Effector memory CD8-positive, alpha-beta T cell (primary cell): ENCODE measurements at regions not wholly inside any gene's neighbourhood (a gene's known extent, or its start where the extent isn't known, plus 50 kb on each side); places are given as distances from the start of the nearest gene placed in this dataset.

ENCODE experiments used
- ATAC-seq: fragments of 150-1000 bp; cut with Tn5 transposase; replicated peaks from 2 replicates; pipeline ENCODE4 v1.10.0; 2021; ENCODE audit warnings: mild to moderate bottlenecking, moderate library complexity
- DNase-seq, 3 experiments: peaks; one replicate each; pipeline ENCODE4 v3.0.0; 2021
- H3K27ac Mint-ChIP-seq, 2 donors: one replicate each; pipeline ENCODE4 v1.8.0; 2022; ENCODE audit warnings: mild to moderate bottlenecking in 2 of 2, mixed read lengths in 2 of 2, moderate library complexity in 2 of 2
- H3K27me3 Mint-ChIP-seq, 2 donors: one replicate each; pipeline ENCODE4 v1.8.0; 2022; ENCODE audit warnings: mixed read lengths in 2 of 2
- H3K36me3 Mint-ChIP-seq: one replicate; pipeline ENCODE4 v1.8.0; 2022; ENCODE audit warnings: mild to moderate bottlenecking, moderate library complexity, mixed read lengths; ENCODE audit not compliant: insufficient read depth
- H3K4me1 Mint-ChIP-seq, 2 donors: one replicate each; pipeline ENCODE4 v1.8.0; 2022; ENCODE audit warnings: low read depth in 2 of 2, mixed read lengths in 2 of 2
- H3K4me3 Mint-ChIP-seq, 2 donors: one replicate each; pipeline ENCODE4 v1.8.0; 2022; ENCODE audit warnings: mild to moderate bottlenecking in 2 of 2, mixed read lengths in 2 of 2, moderate library complexity in 2 of 2
- H3K9me3 Mint-ChIP-seq, 2 donors: one replicate each; pipeline ENCODE4 v1.8.0; 2022; ENCODE audit warnings: mixed read lengths in 2 of 2

- ATAC-seq (no peak), DNase-seq (no peak)
- H3K4me1 Mint-ChIP-seq: no peaks in the 10 kb centered on the region
- no peak overlapping the region for H3K27ac Mint-ChIP-seq
- H3K27me3 Mint-ChIP-seq: peaks cover 0 to 6% of the 10 kb centered on the region in 2 donors
- H3K9me3 Mint-ChIP-seq: no peaks in the 10 kb centered on the region
- no peak overlapping the region for H3K4me3 Mint-ChIP-seq
- no peaks in the 10 kb centered on the region for H3K36me3 Mint-ChIP-seq
These were observed 226.4 kb upstream of the SALL3 start for GRCh38 chr18:78753240-78753639.

- ATAC-seq (no peak), DNase-seq (no peak)
- Mint-ChIP-seq H3K36me3 (no peaks in the 10 kb centered on the region), H3K4me1 (no peaks in the 10 kb centered on the region), H3K27ac (no peak overlapping the region), H3K9me3 (no peaks in the 10 kb centered on the region), H3K27me3 (peaks cover 0 to 6% of the 10 kb centered on the region in 2 donors), H3K4me3 (no peak overlapping the region)
These were observed 225.1 kb upstream of the SALL3 start for GRCh38 chr18:78754311-78755043.

DNA sequence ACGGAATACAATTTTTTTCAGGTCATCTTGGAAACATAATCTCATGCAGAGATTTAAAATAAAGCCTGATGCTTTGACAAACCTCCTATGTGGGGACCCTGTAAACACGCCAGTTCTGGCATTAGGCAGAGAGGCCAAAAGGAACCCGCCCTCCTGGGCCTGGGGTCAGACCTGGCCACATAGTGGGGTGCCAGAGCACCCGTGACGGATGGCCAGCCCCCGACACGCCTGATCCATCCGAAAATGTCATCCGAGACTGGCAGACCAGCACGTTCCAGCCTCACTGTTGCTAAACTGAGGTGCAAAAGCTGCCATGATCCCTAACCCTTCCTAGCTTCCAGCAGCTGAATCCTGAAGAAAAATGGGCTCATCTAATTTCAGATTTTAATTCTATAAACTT is 222.6 kb upstream of the SALL3 start:
- Mint-ChIP-seq H3K27ac (no peak overlapping the region), H3K4me1 (no peaks in the 10 kb centered on the region), H3K4me3 (no peak overlapping the region), H3K36me3 (no peaks in the 10 kb centered on the region), H3K9me3 (no peaks in the 10 kb centered on the region), H3K27me3 (peaks cover 0 to 6% of the 10 kb centered on the region in 2 donors)
- ATAC-seq: no peak
- DNase-seq: no peak

- Mint-ChIP-seq H3K4me3 (no peak overlapping the region), H3K36me3 (no peaks in the 10 kb centered on the region), H3K9me3 (peaks cover 3 to 10% of the 10 kb centered on the region in 2 donors), H3K27ac (no peak overlapping the region), H3K27me3 (peaks cover 0 to 6% of the 10 kb centered on the region in 2 donors), H3K4me1 (no peaks in the 10 kb centered on the region)
- ATAC-seq (no peak), DNase-seq (no peak)
These were observed 221.1 kb upstream of the SALL3 start for GRCh38 chr18:78758496-78758895.

DNA sequence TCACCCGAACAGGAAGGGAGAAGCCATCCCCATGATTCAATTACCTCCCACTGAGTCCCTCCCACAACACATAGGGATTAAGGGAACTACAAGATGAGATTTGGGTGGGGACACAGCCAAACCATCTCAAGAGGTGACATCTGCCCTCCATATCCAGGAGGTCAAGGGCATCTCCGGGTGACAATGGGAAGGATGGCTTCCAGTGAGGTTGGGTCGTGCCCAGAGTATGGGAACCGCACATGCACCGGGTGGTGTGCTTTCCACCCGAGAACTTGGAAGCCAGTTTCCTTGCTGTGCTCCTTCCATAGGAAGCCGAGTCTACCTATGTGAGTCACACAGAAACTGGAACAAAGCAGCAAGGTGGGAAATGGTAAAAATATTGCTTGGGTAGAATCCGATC is 216.9 kb upstream of the SALL3 start:
- H3K4me3 Mint-ChIP-seq: no peak overlapping the region
- H3K27me3 Mint-ChIP-seq: peaks cover under 1 to 7% of the 10 kb centered on the region in 2 donors
- no peaks in the 10 kb centered on the region for H3K36me3 Mint-ChIP-seq

GRCh38 chr18:78764544-78764943 is 215.1 kb upstream of the SALL3 start:
- ATAC-seq (no peak), DNase-seq (no peak)
- Mint-ChIP-seq H3K27ac (no peak overlapping the region), H3K4me1 (no peaks in the 10 kb centered on the region), H3K4me3 (no peak overlapping the region), H3K27me3 (peaks cover 0 to 11% of the 10 kb centered on the region in 2 donors), H3K9me3 (peaks cover 3 to 10% of the 10 kb centered on the region in 2 donors), H3K36me3 (no peaks in the 10 kb centered on the region)

More for the DNA sequence above, 216.9 kb upstream of the SALL3 start:
- no peak overlapping the region for H3K27ac Mint-ChIP-seq
- ATAC-seq (no peak), DNase-seq (no peak)
- no peaks in the 10 kb centered on the region for H3K4me1 Mint-ChIP-seq
- H3K9me3 Mint-ChIP-seq: peaks cover 3 to 10% of the 10 kb centered on the region in 2 donors

- no peak overlapping the region for H3K4me3 Mint-ChIP-seq
- no peaks in the 10 kb centered on the region for H3K36me3 Mint-ChIP-seq
- H3K4me1 Mint-ChIP-seq: no peaks in the 10 kb centered on the region
- no peak overlapping the region for H3K27ac Mint-ChIP-seq
- DNase-seq: no peak
- peaks cover 0 to 16% of the 10 kb centered on the region in 2 donors for H3K27me3 Mint-ChIP-seq
- no peak for ATAC-seq
- H3K9me3 Mint-ChIP-seq: peaks cover 3 to 10% of the 10 kb centered on the region in 2 donors
These were observed 214.5 kb upstream of the SALL3 start for GRCh38 chr18:78765142-78765541.

DNA sequence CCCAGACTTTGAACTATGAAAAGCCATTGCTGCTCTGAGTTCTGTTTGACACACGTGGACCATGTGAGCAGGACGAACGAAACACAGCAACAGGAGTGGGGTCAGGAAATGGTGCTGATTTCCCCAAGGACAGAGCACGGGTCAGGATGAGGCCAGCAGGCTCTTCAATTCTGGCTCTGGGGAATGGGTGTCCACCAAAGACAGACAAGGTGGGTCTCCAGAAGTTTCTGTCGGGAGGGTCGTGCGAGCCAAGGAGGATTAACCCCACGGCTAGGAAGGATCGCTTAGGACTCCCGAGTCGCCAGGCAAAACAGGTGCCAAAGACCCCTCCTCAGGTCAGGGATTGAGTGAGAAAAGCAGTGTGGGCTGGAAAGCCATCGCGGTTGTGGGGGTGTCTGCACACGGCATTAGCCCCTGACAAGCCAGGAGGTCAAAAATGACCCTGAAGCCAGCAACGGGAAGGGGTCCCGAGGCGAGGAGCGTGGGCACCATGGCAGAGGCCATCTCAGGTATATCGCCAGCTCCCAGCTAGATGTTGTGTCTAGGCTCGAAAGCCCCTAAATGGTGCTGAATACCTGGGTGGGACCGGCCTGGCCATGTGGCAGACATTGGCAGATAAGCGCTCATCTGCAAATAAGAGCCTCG is 213.9 kb upstream of the SALL3 start:
- Mint-ChIP-seq H3K9me3 (peaks cover 3 to 10% of the 10 kb centered on the region in 2 donors), H3K36me3 (no peaks in the 10 kb centered on the region), H3K4me3 (no peak overlapping the region), H3K27ac (no peak overlapping the region), H3K27me3 (peaks cover 0 to 16% of the 10 kb centered on the region in 2 donors), H3K4me1 (no peaks in the 10 kb centered on the region)
- ATAC-seq (no peak), DNase-seq (no peak)

GRCh38 chr18:78766651-78767533 is 212.7 kb upstream of the SALL3 start:
- Mint-ChIP-seq H3K4me3 (no peak overlapping the region), H3K36me3 (no peaks in the 10 kb centered on the region), H3K27me3 (peaks cover 0 to 22% of the 10 kb centered on the region in 2 donors), H3K9me3 (peaks cover 3 to 10% of the 10 kb centered on the region in 2 donors), H3K4me1 (no peaks in the 10 kb centered on the region), H3K27ac (no peak overlapping the region)
- ATAC-seq (no peak), DNase-seq (no peak)

DNA sequence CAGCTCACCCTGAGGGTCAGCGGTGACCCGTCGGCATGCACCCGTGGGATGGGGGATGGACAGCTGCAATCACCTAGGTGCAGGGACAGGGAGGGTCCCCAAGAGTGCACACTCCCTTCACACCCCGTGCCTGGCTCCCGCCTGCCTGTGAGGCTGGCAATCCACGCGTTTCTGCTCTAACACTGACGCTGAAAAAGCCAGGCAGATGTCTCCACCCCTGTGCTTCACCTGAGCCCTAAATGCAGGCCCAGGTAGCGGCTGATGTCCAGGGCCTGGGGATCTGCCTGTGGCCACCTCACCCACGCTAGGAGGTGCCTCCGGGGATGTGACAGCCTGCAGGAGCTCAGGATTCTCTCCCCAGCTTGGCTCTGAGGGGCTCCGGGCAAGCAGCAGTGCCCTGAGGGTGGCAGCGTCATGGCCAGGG is 212.0 kb upstream of the SALL3 start:
- Mint-ChIP-seq H3K36me3 (no peaks in the 10 kb centered on the region), H3K27ac (no peak overlapping the region), H3K9me3 (peaks cover 0 to 5% of the 10 kb centered on the region in 2 donors), H3K4me3 (no peak overlapping the region), H3K4me1 (no peaks in the 10 kb centered on the region), H3K27me3 (peaks cover 0 to 27% of the 10 kb centered on the region in 2 donors)
- ATAC-seq (no peak), DNase-seq (no peak)

DNA sequence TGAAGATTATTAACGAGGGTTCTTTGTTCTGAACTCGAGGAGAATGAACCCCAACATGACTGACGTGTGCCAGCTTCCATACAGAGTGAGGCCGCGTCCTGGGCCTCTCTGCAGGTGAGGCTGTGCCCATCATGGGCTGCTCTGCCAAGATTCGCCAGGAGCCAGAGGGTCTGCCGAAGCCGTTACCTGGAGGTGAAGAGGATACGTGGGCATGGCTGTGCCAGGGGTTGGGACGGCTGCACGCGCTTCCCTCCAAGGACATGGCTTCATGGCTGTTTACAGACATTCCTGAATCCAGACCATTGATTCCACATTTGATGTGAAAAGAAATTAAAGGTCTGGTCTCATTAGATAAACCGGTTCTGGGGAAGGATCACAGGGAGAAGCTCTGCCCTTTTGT is 211.4 kb upstream of the SALL3 start:
- ATAC-seq (no peak), DNase-seq (no peak)
- Mint-ChIP-seq H3K27me3 (peaks cover 0 to 27% of the 10 kb centered on the region in 2 donors), H3K27ac (no peak overlapping the region), H3K4me3 (no peak overlapping the region), H3K4me1 (no peaks in the 10 kb centered on the region), H3K36me3 (no peaks in the 10 kb centered on the region), H3K9me3 (no peaks in the 10 kb centered on the region)

DNA sequence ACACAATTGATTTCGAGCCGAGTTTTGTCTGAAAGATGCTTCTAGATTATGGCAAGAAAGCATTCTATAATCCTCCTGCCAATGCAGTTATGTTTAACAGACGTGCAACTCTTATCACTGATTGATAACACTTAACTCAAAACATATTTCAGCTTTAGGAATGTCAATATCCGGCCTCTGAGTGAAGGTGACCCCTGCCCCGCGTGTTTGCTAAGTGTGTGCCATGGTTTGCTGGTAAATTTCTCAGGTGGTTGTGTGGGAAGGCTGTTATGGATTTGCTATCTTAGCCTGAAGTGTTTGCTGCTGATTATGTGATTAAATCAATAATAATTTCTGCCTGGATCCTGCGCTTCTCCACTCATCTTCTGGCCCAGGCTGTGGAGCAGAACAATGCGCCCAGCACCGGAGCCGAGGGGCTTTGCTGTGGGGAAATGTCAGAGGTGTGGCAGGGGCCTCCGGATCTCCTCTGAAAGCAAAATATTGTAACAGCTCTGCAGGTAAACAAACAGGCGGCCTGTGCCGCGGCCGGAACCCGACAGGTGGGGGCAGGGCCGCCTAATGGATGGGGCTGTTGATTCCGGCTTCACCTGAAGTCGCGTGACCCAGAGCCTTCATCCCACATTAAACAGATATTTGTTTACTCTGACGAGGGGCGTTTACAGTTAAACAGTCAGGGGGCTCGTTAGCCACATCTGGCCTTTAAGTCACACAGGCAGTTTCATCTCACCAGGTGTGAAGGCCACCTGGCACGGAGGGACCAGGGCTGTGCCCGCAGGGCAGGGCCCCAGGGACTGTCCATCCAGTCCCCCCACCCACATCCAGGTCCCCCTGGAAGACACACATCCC is 210.7 kb upstream of the SALL3 start:
- peaks cover 0 to 27% of the 10 kb centered on the region in 2 donors for H3K27me3 Mint-ChIP-seq
- no peak overlapping the region for H3K4me3 Mint-ChIP-seq
- no peak for DNase-seq
- no peaks in the 10 kb centered on the region for H3K9me3 Mint-ChIP-seq
- no peak overlapping the region for H3K27ac Mint-ChIP-seq
- ATAC-seq: no peak
- no peaks in the 10 kb centered on the region for H3K36me3 Mint-ChIP-seq
- H3K4me1 Mint-ChIP-seq: no peaks in the 10 kb centered on the region
